ENCODE measurements at regions not wholly inside any gene's neighbourhood (a gene's known extent, or its start where the extent isn't known, plus 50 kb on each side); places are given as distances from the start of the nearest gene placed in this dataset.

- no peaks in the 10 kb centered on the region for H3K9me3 Mint-ChIP-seq (ENCODE audit: unreplicated experiment)
- no peak overlapping the region for H3K4me3 Mint-ChIP-seq (ENCODE audit: unreplicated experiment)
- H3K36me3 Mint-ChIP-seq (ENCODE audit: unreplicated experiment): no peaks in the 10 kb centered on the region
- DNase-seq (ENCODE audit: extremely low spot score, unreplicated experiment): no peak
- H3K4me1 Mint-ChIP-seq (ENCODE audit: unreplicated experiment): peaks cover 16% of the 10 kb centered on the region
- H3K27me3 Mint-ChIP-seq (ENCODE audit: unreplicated experiment): no peaks in the 10 kb centered on the region
- H3K27ac Mint-ChIP-seq (ENCODE audit: unreplicated experiment): no peak overlapping the region
- no peak for TF ChIP-seq CTCF (IDR thresholded peaks at IDR 0.05)
Observed at GRCh38 chr2:38509947-38510326, 92.8 kb downstream of the HNRNPLL start.

GRCh38 chr2:38509314-38509946 lies 93.3 kb downstream of the HNRNPLL start:
- H3K27ac Mint-ChIP-seq (ENCODE audit: unreplicated experiment): no peak overlapping the region
- DNase-seq (ENCODE audit: extremely low spot score, unreplicated experiment): no peak
- peaks cover 18% of the 10 kb centered on the region for H3K4me1 Mint-ChIP-seq (ENCODE audit: unreplicated experiment)
- no peaks in the 10 kb centered on the region for H3K27me3 Mint-ChIP-seq (ENCODE audit: unreplicated experiment)
- no peak for TF ChIP-seq CTCF (IDR thresholded peaks at IDR 0.05)
- no peaks in the 10 kb centered on the region for H3K9me3 Mint-ChIP-seq (ENCODE audit: unreplicated experiment)
- H3K4me3 Mint-ChIP-seq (ENCODE audit: unreplicated experiment): no peak overlapping the region
- H3K36me3 Mint-ChIP-seq (ENCODE audit: unreplicated experiment): no peaks in the 10 kb centered on the region

- Mint-ChIP-seq H3K4me3 (ENCODE audit: unreplicated experiment) (no peak overlapping the region), H3K4me1 (ENCODE audit: unreplicated experiment) (peaks cover 21% of the 10 kb centered on the region), H3K9me3 (ENCODE audit: unreplicated experiment) (no peaks in the 10 kb centered on the region), H3K36me3 (ENCODE audit: unreplicated experiment) (no peaks in the 10 kb centered on the region), H3K27ac (ENCODE audit: unreplicated experiment) (peak overlapping the region; percentile 52), H3K27me3 (ENCODE audit: unreplicated experiment) (peaks cover under 1% of the 10 kb centered on the region)
- peak; percentile 93 for DNase-seq (ENCODE audit: extremely low spot score, unreplicated experiment)
- peak; percentile 81 for TF ChIP-seq CTCF (IDR thresholded peaks at IDR 0.05)
Observed at GRCh38 chr2:38508311-38509039, 94.3 kb downstream of the HNRNPLL start.

GRCh38 chr2:38507712-38508111 lies 95.0 kb downstream of the HNRNPLL start:
- H3K27me3 Mint-ChIP-seq (ENCODE audit: unreplicated experiment): peaks cover 2% of the 10 kb centered on the region
- H3K9me3 Mint-ChIP-seq (ENCODE audit: unreplicated experiment): peaks cover 1% of the 10 kb centered on the region
- DNase-seq (ENCODE audit: extremely low spot score, unreplicated experiment): no peak
- H3K36me3 Mint-ChIP-seq (ENCODE audit: unreplicated experiment): no peaks in the 10 kb centered on the region
- H3K4me3 Mint-ChIP-seq (ENCODE audit: unreplicated experiment): no peak overlapping the region
- H3K27ac Mint-ChIP-seq (ENCODE audit: unreplicated experiment): no peak overlapping the region
- peaks cover 21% of the 10 kb centered on the region for H3K4me1 Mint-ChIP-seq (ENCODE audit: unreplicated experiment)
- TF ChIP-seq CTCF (IDR thresholded peaks at IDR 0.05): no peak

GRCh38 chr2:38505779-38506178 lies 96.9 kb downstream of the HNRNPLL start:
- Mint-ChIP-seq H3K27me3 (ENCODE audit: unreplicated experiment) (peaks cover 4% of the 10 kb centered on the region), H3K9me3 (ENCODE audit: unreplicated experiment) (peaks cover 12% of the 10 kb centered on the region), H3K27ac (ENCODE audit: unreplicated experiment) (no peak overlapping the region), H3K4me1 (ENCODE audit: unreplicated experiment) (peaks cover 21% of the 10 kb centered on the region), H3K4me3 (ENCODE audit: unreplicated experiment) (no peak overlapping the region), H3K36me3 (ENCODE audit: unreplicated experiment) (no peaks in the 10 kb centered on the region)
- no peak for DNase-seq (ENCODE audit: extremely low spot score, unreplicated experiment)
- no peak for TF ChIP-seq CTCF (IDR thresholded peaks at IDR 0.05)

Measured in osteocyte (in vitro differentiated cells).